ENCODE measurements at regions not wholly inside any gene's neighbourhood (a gene's known extent, or its start where the extent isn't known, plus 50 kb on each side); places are given as distances from the start of the nearest gene placed in this dataset.

- Histone ChIP-seq H3K27me3 (ENCODE audit: control insufficient read depth, extremely low read depth, insufficient read depth, low read length) (no peaks in the 10 kb centered on the region), H3K4me3 (ENCODE audit: control insufficient read depth in 2 of 3, extremely low read depth in 1 of 3, insufficient read depth in 2 of 3, low read depth in 1 of 3, low read length in 3 of 3) (no peak overlapping the region), H3K4me1 (ENCODE audit: control insufficient read depth, extremely low read depth, insufficient read depth, low read length) (no peaks in the 10 kb centered on the region), H3K27ac (ENCODE audit: control insufficient read depth, insufficient read depth, low read length) (no peak overlapping the region), H3K9me1 (ENCODE audit: control insufficient read depth, extremely low read depth, insufficient read depth, low read length) (no peaks in the 10 kb centered on the region), H4K20me1 (ENCODE audit: control insufficient read depth, extremely low read depth, insufficient read depth, low read length) (no peaks in the 10 kb centered on the region), H3K9me3 (ENCODE audit: control insufficient read depth, low read depth, low read length) (peaks cover 1% of the 10 kb centered on the region), H2AFZ (ENCODE audit: control insufficient read depth, low read length) (no peak overlapping the region), H3K9ac (ENCODE audit: control insufficient read depth, extremely low read depth, insufficient read depth, low read length) (no peak overlapping the region), H3K79me2 (ENCODE audit: control insufficient read depth, insufficient read depth, low read length) (no peaks in the 10 kb centered on the region), H3K4me2 (ENCODE audit: control insufficient read depth, extremely low read depth, insufficient read depth, low read depth, low read length) (no peak overlapping the region), H3K36me3 (ENCODE audit: control insufficient read depth in 2 of 2, extremely low read depth in 1 of 2, insufficient read depth in 2 of 2, low read length in 2 of 2) (no peaks in the 10 kb centered on the region)
- TF ChIP-seq, protein P1, sequence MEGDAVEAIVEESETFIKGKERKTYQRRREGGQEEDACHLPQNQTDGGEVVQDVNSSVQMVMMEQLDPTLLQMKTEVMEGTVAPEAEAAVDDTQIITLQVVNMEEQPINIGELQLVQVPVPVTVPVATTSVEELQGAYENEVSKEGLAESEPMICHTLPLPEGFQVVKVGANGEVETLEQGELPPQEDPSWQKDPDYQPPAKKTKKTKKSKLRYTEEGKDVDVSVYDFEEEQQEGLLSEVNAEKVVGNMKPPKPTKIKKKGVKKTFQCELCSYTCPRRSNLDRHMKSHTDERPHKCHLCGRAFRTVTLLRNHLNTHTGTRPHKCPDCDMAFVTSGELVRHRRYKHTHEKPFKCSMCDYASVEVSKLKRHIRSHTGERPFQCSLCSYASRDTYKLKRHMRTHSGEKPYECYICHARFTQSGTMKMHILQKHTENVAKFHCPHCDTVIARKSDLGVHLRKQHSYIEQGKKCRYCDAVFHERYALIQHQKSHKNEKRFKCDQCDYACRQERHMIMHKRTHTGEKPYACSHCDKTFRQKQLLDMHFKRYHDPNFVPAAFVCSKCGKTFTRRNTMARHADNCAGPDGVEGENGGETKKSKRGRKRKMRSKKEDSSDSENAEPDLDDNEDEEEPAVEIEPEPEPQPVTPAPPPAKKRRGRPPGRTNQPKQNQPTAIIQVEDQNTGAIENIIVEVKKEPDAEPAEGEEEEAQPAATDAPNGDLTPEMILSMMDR (optimal IDR thresholded peaks at IDR 0.05 in 1 of 3, IDR thresholded peaks at IDR 0.05 in 1 of 3, conservative IDR thresholded peaks at IDR 0.05 in 1 of 3; ENCODE audit: extremely low read depth in 1 of 3, insufficient read depth in 2 of 3, low read length in 3 of 3) = no peak
- no peak for TF ChIP-seq EZH2 (IDR thresholded peaks at IDR 0.05; ENCODE audit: low read length)
- dilution Hi-C loops (cut with MboI; ENCODE audit: extremely low pct_ligation_motif_present, low sequenced_read_pairs) = no loop called here
- DNase-seq (ENCODE audit: low read depth, low spot score) = no peak
- no peak for FAIRE-seq
Measured at GRCh38 chr2:80822999-80823398, 518.4 kb upstream of the LRRTM1 start.

- H3K27me3 ChIP-seq (ENCODE audit: control insufficient read depth, extremely low read depth, insufficient read depth, low read length) = no peaks in the 10 kb centered on the region
- no peak for FAIRE-seq
- no peak overlapping the region for H3K9ac ChIP-seq (ENCODE audit: control insufficient read depth, extremely low read depth, insufficient read depth, low read length)
Measured at GRCh38 chr2:80815259-80815658, 510.7 kb upstream of the LRRTM1 start.

More at GRCh38 chr2:80815259-80815658, 510.7 kb upstream of the LRRTM1 start:
- H3K27ac ChIP-seq (ENCODE audit: control insufficient read depth, insufficient read depth, low read length) = no peak overlapping the region
- no peaks in the 10 kb centered on the region for H3K36me3 ChIP-seq (ENCODE audit: control insufficient read depth in 2 of 2, extremely low read depth in 1 of 2, insufficient read depth in 2 of 2, low read length in 2 of 2)
- no peak overlapping the region for H3K4me2 ChIP-seq (ENCODE audit: control insufficient read depth, extremely low read depth, insufficient read depth, low read depth, low read length)
- H3K9me1 ChIP-seq (ENCODE audit: control insufficient read depth, extremely low read depth, insufficient read depth, low read length) = no peaks in the 10 kb centered on the region
- dilution Hi-C loops (cut with MboI; ENCODE audit: extremely low pct_ligation_motif_present, low sequenced_read_pairs) = no loop called here
- no peak overlapping the region for H3K4me3 ChIP-seq (ENCODE audit: control insufficient read depth in 2 of 3, extremely low read depth in 1 of 3, insufficient read depth in 2 of 3, low read depth in 1 of 3, low read length in 3 of 3)
- H3K9me3 ChIP-seq (ENCODE audit: control insufficient read depth, low read depth, low read length) = no peaks in the 10 kb centered on the region
- TF ChIP-seq, protein P1 (optimal IDR thresholded peaks at IDR 0.05 in 1 of 3, IDR thresholded peaks at IDR 0.05 in 1 of 3, conservative IDR thresholded peaks at IDR 0.05 in 1 of 3; ENCODE audit: extremely low read depth in 1 of 3, insufficient read depth in 2 of 3, low read length in 3 of 3) = no peak
- no peak for TF ChIP-seq EZH2 (IDR thresholded peaks at IDR 0.05; ENCODE audit: low read length)
- no peak for DNase-seq (ENCODE audit: low read depth, low spot score)
- H2AFZ ChIP-seq (ENCODE audit: control insufficient read depth, low read length) = no peak overlapping the region
- H3K79me2 ChIP-seq (ENCODE audit: control insufficient read depth, insufficient read depth, low read length) = no peaks in the 10 kb centered on the region
- H3K4me1 ChIP-seq (ENCODE audit: control insufficient read depth, extremely low read depth, insufficient read depth, low read length) = no peaks in the 10 kb centered on the region
- no peaks in the 10 kb centered on the region for H4K20me1 ChIP-seq (ENCODE audit: control insufficient read depth, extremely low read depth, insufficient read depth, low read length)
